B cell (primary cell): ENCODE measurements at regions not wholly inside any gene's neighbourhood (a gene's known extent, or its start where the extent isn't known, plus 50 kb on each side); places are given as distances from the start of the nearest gene placed in this dataset.

Experiments
- ATAC-seq: fragments of 200-7000 bp; cut with Tn5 transposase; one replicate; pipeline ENCODE4 v1.10.0; 2021; ENCODE audit warnings: low read depth, mild to moderate bottlenecking, moderate number of reproducible peaks, moderate library complexity
- CTCF ChIA-PET: fragments of 350-600 bp; sonication (Branson Sonifier 250); formaldehyde crosslinking; loops from one replicate; lab custom pipeline; 2021; ENCODE audit warnings: antibody characterized with exemption, inconsistent platforms; lab: Charles Lee
- POLR2A ChIA-PET: fragments of 350-600 bp; sonication (Branson Sonifier 250); formaldehyde crosslinking; loops from one replicate; lab custom pipeline; 2021; ENCODE audit warnings: antibody characterized with exemption; lab: Charles Lee
- DNase-seq: peaks from one replicate; pipeline ENCODE4 v3.0.0; 2013
- H2AFZ ChIP-seq: 2 replicates; pipeline ENCODE4 v1.6.1; 2012; ENCODE audit warnings: mild to moderate bottlenecking, low read depth, low read length; ENCODE audit not compliant: insufficient read depth, poor library complexity, severe bottlenecking
- H3K27ac ChIP-seq, 2 donors: 1 replicate in 1 of 2; 2 replicates in 1 of 2; pipeline ENCODE4 v1.5.1; 2012 to 2013; ENCODE audit warnings: low read length in 2 of 2, mild to moderate bottlenecking in 2 of 2, moderate library complexity in 1 of 2
- H3K27me3 ChIP-seq, 4 experiments: fragments of 200-600 bp in 1 of 4; sonication (generic) in 1 of 4; replicated peaks in 1 of 4; 1 replicate in 2 of 4; 2 replicates in 2 of 4; pipeline versions ENCODE4 v1.6.1 to v1.7.0; 2013 to 2016; ENCODE audit warnings: low read length in 3 of 4, mild to moderate bottlenecking in 2 of 4, mixed read lengths in 1 of 4, moderate library complexity in 1 of 4; ENCODE audit not compliant: insufficient read depth in 4 of 4, control insufficient read depth in 3 of 4; ENCODE audit errors: control extremely low read depth in 1 of 4
- H3K36me3 ChIP-seq, 2 experiments: replicated peaks in 1 of 2; 1 replicate in 1 of 2; 2 replicates in 1 of 2; pipeline versions ENCODE4 v1.6.1 to v1.7.1; 2013; ENCODE audit warnings: low read length in 1 of 2; ENCODE audit not compliant: insufficient read depth in 2 of 2, control insufficient read depth in 1 of 2; ENCODE audit errors: control extremely low read depth in 1 of 2, extremely low read depth in 1 of 2
- H3K4me1 ChIP-seq, 2 donors: fragments of 200-600 bp in 1 of 2; sonication (generic) in 1 of 2; 1 replicate in 1 of 2; 2 replicates in 1 of 2; pipeline versions ENCODE4 v1.5.1 to v1.6.1; 2013 to 2017; ENCODE audit warnings: low read length in 2 of 2; ENCODE audit not compliant: control insufficient read depth in 2 of 2, insufficient read depth in 2 of 2
- H3K4me2 ChIP-seq: replicated peaks from 2 replicates; pipeline ENCODE3; 2012; ENCODE audit warnings: mild to moderate bottlenecking, low read depth, low read length; ENCODE audit not compliant: poor library complexity, severe bottlenecking
- H3K4me3 ChIP-seq, 5 experiments: fragments of 200-600 bp in 1 of 5; sonication (generic) in 1 of 5; 1 replicate in 3 of 5; 2 replicates in 2 of 5; pipeline versions ENCODE4 v1.5.1 to v1.7.0; 2011 to 2016; ENCODE audit warnings: low read length in 4 of 5, mild to moderate bottlenecking in 4 of 5, low read depth in 2 of 5, control low read depth in 1 of 5, moderate library complexity in 1 of 5; ENCODE audit not compliant: insufficient read depth in 1 of 5; ENCODE audit errors: control extremely low read depth in 1 of 5, extremely low read depth in 1 of 5
- H3K79me2 ChIP-seq: fragments of 200-600 bp; sonication (generic); one replicate; pipeline ENCODE4 v1.6.0; 2016; ENCODE audit warnings: low read length; ENCODE audit not compliant: control insufficient read depth, insufficient read depth
- H3K9ac ChIP-seq: fragments of 200-600 bp; sonication (generic); 2 replicates; pipeline ENCODE4 v1.6.1; 2017; ENCODE audit warnings: mild to moderate bottlenecking, low read length, moderate library complexity
- H3K9me3 ChIP-seq, 3 donors: one replicate each; pipeline versions ENCODE4 v1.6.1 to v1.7.1; 2013; ENCODE audit warnings: low read length in 2 of 3; ENCODE audit not compliant: control insufficient read depth in 2 of 3, insufficient read depth in 1 of 3; ENCODE audit errors: control extremely low read depth in 1 of 3
- H4K20me1 ChIP-seq: 2 replicates; pipeline ENCODE4 v1.6.0; 2012; ENCODE audit warnings: mild to moderate bottlenecking, low read length; ENCODE audit not compliant: insufficient read depth, control insufficient read depth, poor library complexity, severe bottlenecking
- H3K27ac Mint-ChIP-seq: one replicate; pipeline ENCODE4 v1.8.0; 2021; ENCODE audit warnings: mixed read lengths
- H3K27me3 Mint-ChIP-seq: one replicate; pipeline ENCODE4 v1.8.0; 2021; ENCODE audit warnings: mixed read lengths
- H3K4me1 Mint-ChIP-seq: one replicate; pipeline ENCODE4 v1.8.0; 2021; ENCODE audit warnings: mixed read lengths
- H3K4me3 Mint-ChIP-seq: one replicate; pipeline ENCODE4 v1.8.0; 2021; ENCODE audit warnings: mixed read lengths
- H3K9me3 Mint-ChIP-seq: one replicate; pipeline ENCODE4 v1.8.0; 2022; ENCODE audit warnings: mixed read lengths; ENCODE audit not compliant: insufficient read depth
- CTCF ChIP-seq: fragments of 200-600 bp; IDR thresholded peaks from one replicate; pipeline ENCODE4 v1.8.0; 2022; ENCODE audit warnings: antibody characterized with exemption, mild to moderate bottlenecking
- EZH2 ChIP-seq: IDR thresholded peaks from 2 replicates; pipeline ENCODE4 v1.6.1; 2012; ENCODE audit warnings: borderline replicate concordance, low read depth, mild to moderate bottlenecking, moderate library complexity, low read length; ENCODE audit not compliant: insufficient read depth, poor library complexity, severe bottlenecking
- WGBS: methylation state at CpG from one replicate; pipeline ENCODE4 v1.1.5; 2013; ENCODE audit warnings: missing lambda C conversion rate; ENCODE audit not compliant: insufficient coverage; 5-methylcytosine and 5-hydroxymethylcytosine counted together
- intact Hi-C: fragments of 100-400 bp; cut with micrococcal nuclease; formaldehyde crosslinking; loops from one replicate; pipeline ENCODE4 v1.10.0; 2022

DNA sequence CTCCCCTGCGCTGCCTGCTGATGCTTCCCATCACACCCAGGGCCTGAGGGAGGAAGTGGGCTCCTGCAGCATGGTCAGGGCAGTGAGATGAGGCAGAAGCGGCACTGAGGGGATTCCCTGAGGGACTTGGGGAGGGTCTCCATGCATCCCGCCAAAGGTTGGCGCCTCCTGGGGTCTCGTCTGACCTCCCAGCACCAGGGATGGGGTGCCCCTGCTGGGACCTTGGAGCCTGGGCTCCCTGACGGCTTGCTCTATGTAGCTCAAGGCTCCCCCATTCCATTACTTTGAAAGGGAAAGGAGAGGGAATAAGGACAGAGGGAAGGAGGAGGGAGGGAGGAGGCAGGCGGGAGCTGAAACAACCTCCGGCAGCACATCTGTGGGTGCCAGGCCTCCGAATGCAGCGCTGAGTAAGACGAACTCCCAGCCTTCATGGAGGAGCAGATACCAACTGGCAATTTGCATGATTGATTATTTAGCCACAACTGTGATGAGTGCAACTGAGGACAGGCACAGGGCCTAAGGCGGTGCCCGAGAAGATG, 259.3 kb downstream of the ERMARD start:
- intact Hi-C loops, result no loop called here
- DNase-seq (no peak), ATAC-seq (no peak)
- Histone ChIP-seq H2AFZ (no peak overlapping the region), H3K4me1 (peaks cover 3% of the 10 kb centered on the region in 2 donors), H3K9ac (no peak overlapping the region), H3K27ac (no peak overlapping the region), H3K4me2 (no peak overlapping the region), H4K20me1 (no peaks in the 10 kb centered on the region), H3K9me3 (peaks cover 0 to 22% (median 0%) of the 10 kb centered on the region in 3 donors), H3K4me3 (no peak overlapping the region), H3K79me2 (no peaks in the 10 kb centered on the region), H3K27me3 (peaks cover 0 to 4% (median 2%) of the 10 kb centered on the region in 4 experiments), H3K36me3 (no peaks in the 10 kb centered on the region)
- no peak overlapping the region for H3K4me3 Mint-ChIP-seq
- no peaks in the 10 kb centered on the region for H3K9me3 Mint-ChIP-seq
- ChIA-PET CTCF (no interaction called here), POLR2A (no interaction called here)
- peaks cover 2% of the 10 kb centered on the region for H3K4me1 Mint-ChIP-seq
- no peak overlapping the region for H3K27ac Mint-ChIP-seq
- peaks cover 47% of the 10 kb centered on the region for H3K27me3 Mint-ChIP-seq
- TF ChIP-seq CTCF (no peak), EZH2 (no peak)
- WGBS, result 68% methylated on average over 12 of the region's 13 CpGs

DNA sequence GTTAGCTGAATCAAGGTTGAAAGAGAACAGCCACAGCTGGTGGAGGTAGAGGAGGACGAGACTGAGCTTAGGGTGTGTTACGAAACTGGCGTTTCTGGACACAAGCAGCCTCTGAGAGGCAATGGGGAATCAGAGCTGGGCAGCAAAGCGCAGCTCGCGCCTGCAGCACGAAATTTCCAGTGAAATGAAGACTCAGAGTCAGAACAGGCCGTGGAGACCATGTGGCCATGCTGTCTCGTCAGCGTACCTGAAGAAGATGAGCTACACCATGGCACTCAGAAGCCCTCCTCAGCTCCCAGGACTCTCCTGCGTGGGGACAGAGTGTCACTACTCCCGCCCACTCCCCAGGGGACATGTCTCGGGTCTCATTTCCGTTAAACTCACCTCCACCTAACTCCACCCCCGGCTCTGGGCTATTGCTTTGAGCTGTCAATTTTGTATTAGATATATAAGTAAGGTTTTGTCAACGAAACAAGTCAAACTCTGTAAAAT, 256.9 kb downstream of the ERMARD start:
- Histone ChIP-seq H4K20me1 (no peaks in the 10 kb centered on the region), H3K4me1 (peaks cover 6% of the 10 kb centered on the region in 2 donors), H3K27me3 (no peaks in the 10 kb centered on the region), H3K27ac (no peak overlapping the region), H3K9ac (no peak overlapping the region), H3K79me2 (no peaks in the 10 kb centered on the region), H3K36me3 (no peaks in the 10 kb centered on the region), H2AFZ (no peak overlapping the region), H3K4me3 (no peak overlapping the region), H3K4me2 (no peak overlapping the region), H3K9me3 (peaks cover 0 to 37% (median 20%) of the 10 kb centered on the region in 3 donors)
- DNase-seq (no peak), ATAC-seq (no peak)
- H3K4me1 Mint-ChIP-seq, result peaks cover 6% of the 10 kb centered on the region
- intact Hi-C loops, result no loop called here
- H3K4me3 Mint-ChIP-seq, result no peak overlapping the region
- peaks cover 12% of the 10 kb centered on the region for H3K9me3 Mint-ChIP-seq
- H3K27ac Mint-ChIP-seq, result no peak overlapping the region
- peaks cover 35% of the 10 kb centered on the region for H3K27me3 Mint-ChIP-seq
- ChIA-PET POLR2A (no interaction called here), CTCF (interaction anchor here (1.1 kb wide), 1 partner anchor 509 kb away, joined by 3 read pairs; no protein-coding TSS in a partner anchor)
- WGBS, result 92% methylated on average over 10 of the region's 16 CpGs
- no peak for TF ChIP-seq EZH2
- no peak for TF ChIP-seq CTCF
